ENCODE measurements at regions not wholly inside any gene's neighbourhood (a gene's known extent, or its start where the extent isn't known, plus 50 kb on each side); places are given as distances from the start of the nearest gene placed in this dataset.

GRCh38 chr6:135658481-135658880 is 160.9 kb upstream of the AHI1 start:
- TF ChIP-seq CEBPB (IDR thresholded peaks at IDR 0.05; ENCODE audit: low read depth) (no peak), ZNF274 (IDR thresholded peaks at IDR 0.05; ENCODE audit: low read depth, low read length) (no peak), YY1 (IDR thresholded peaks at IDR 0.05; ENCODE audit: extremely low read depth, insufficient replicate concordance, low read depth, low read length) (no peak), JUND (IDR thresholded peaks at IDR 0.05) (no peak), ELF1 (IDR thresholded peaks at IDR 0.05; ENCODE audit: borderline replicate concordance, low read depth) (no peak), SRF (IDR thresholded peaks at IDR 0.05; ENCODE audit: low read depth) (no peak), EZH2phosphoT487 (IDR thresholded peaks at IDR 0.05; ENCODE audit: borderline replicate concordance) (no peak), FOSL1 (IDR thresholded peaks at IDR 0.05; ENCODE audit: low read depth) (no peak), POLR2AphosphoS5 (IDR thresholded peaks at IDR 0.05; ENCODE audit: low read depth, low read length) (no peak), RAD21 (IDR thresholded peaks at IDR 0.05; ENCODE audit: low read depth) (no peak), TCF7L2 (IDR thresholded peaks at IDR 0.05; ENCODE audit: borderline replicate concordance, extremely low read depth, insufficient read depth, insufficient read length) (no peak)
- no peaks in the 10 kb centered on the region for H3K36me3 ChIP-seq (ENCODE audit: control insufficient read depth in 1 of 2, insufficient read depth in 2 of 2, low read length in 2 of 2)

GRCh38 chr6:135658916-135659315 is 161.4 kb upstream of the AHI1 start:
- H3K27me3 ChIP-seq (ENCODE audit: insufficient read depth, low read length), result no peaks in the 10 kb centered on the region
- DNase-seq (ENCODE audit: low read depth, low spot score) (no peak), ATAC-seq (no peak)
- no peak overlapping the region for H3K9ac ChIP-seq (ENCODE audit: low read length)
- no peaks in the 10 kb centered on the region for H3K4me1 ChIP-seq (ENCODE audit: control insufficient read depth in 1 of 2, insufficient read depth in 2 of 2, low read length in 2 of 2)
- no peaks in the 10 kb centered on the region for H3K36me3 ChIP-seq (ENCODE audit: control insufficient read depth in 1 of 2, insufficient read depth in 2 of 2, low read length in 2 of 2)
- no peak overlapping the region for H3K4me2 ChIP-seq (ENCODE audit: low read length)
- H3K9me3 ChIP-seq (ENCODE audit: control insufficient read depth in 1 of 2, insufficient read depth in 1 of 2, low read depth in 1 of 2, low read length in 2 of 2), result no peaks in the 10 kb centered on the region
- H3K4me3 ChIP-seq (replicated peaks in 1 of 2; ENCODE audit: low read depth in 1 of 2, low read length in 2 of 2), result no peak overlapping the region
- H2AFZ ChIP-seq (ENCODE audit: low read depth, low read length, poor library complexity, severe bottlenecking), result no peak overlapping the region
- POLR2A ChIA-PET, result interaction anchor here (1.5 kb wide), 1 partner anchor 17 kb away, joined by 3 read pairs; no protein-coding TSS in a partner anchor
- intact Hi-C loops (cut with micrococcal nuclease), result no loop called here
- H3K9me2 ChIP-seq (ENCODE audit: insufficient read depth), result no peaks in the 10 kb centered on the region
- H4K20me1 ChIP-seq (ENCODE audit: insufficient read depth), result no peaks in the 10 kb centered on the region
- RAD21 ChIA-PET (ENCODE audit: low non-redundant PET in 1 of 2, low total read pairs in 2 of 2, uncharacterized antibody in 2 of 2, unreplicated experiment in 2 of 2), result no interaction called here
- TF ChIP-seq CBX3 (IDR thresholded peaks at IDR 0.05; ENCODE audit: low read depth) (no peak), ELF1 (IDR thresholded peaks at IDR 0.05; ENCODE audit: borderline replicate concordance, low read depth) (no peak), EZH2phosphoT487 (IDR thresholded peaks at IDR 0.05; ENCODE audit: borderline replicate concordance) (no peak), MAX (IDR thresholded peaks at IDR 0.05) (no peak), EZH2 (IDR thresholded peaks at IDR 0.05) (no peak), ZNF274 (IDR thresholded peaks at IDR 0.05; ENCODE audit: low read depth, low read length) (no peak), SIN3A (IDR thresholded peaks at IDR 0.05; ENCODE audit: low read depth) (no peak), FOSL1 (IDR thresholded peaks at IDR 0.05; ENCODE audit: low read depth) (no peak), ZFX (IDR thresholded peaks at IDR 0.05) (no peak), ATF3 (IDR thresholded peaks at IDR 0.05) (no peak)
- CTCF ChIA-PET, result no interaction called here
- H3K27ac ChIP-seq (ENCODE audit: low read depth, low read length), result no peak overlapping the region
- BruUV-seq (replicated peaks), result no TSS peak
- no peaks in the 10 kb centered on the region for H3K79me2 ChIP-seq (ENCODE audit: insufficient read depth, low read length)

More at GRCh38 chr6:135658481-135658880, 160.9 kb upstream of the AHI1 start:
- no peaks in the 10 kb centered on the region for H3K27me3 ChIP-seq (ENCODE audit: insufficient read depth, low read length)
- no TSS peak for BruUV-seq (replicated peaks)
- POLR2A ChIA-PET, result interaction anchor here (1.5 kb wide), 1 partner anchor 17 kb away, joined by 3 read pairs; no protein-coding TSS in a partner anchor
- H3K79me2 ChIP-seq (ENCODE audit: insufficient read depth, low read length), result no peaks in the 10 kb centered on the region
- no peak overlapping the region for H3K4me2 ChIP-seq (ENCODE audit: low read length)
- CTCF ChIA-PET, result no interaction called here
- H3K27ac ChIP-seq (ENCODE audit: low read depth, low read length), result no peak overlapping the region
- H3K9ac ChIP-seq (ENCODE audit: low read length), result no peak overlapping the region
- no peaks in the 10 kb centered on the region for H4K20me1 ChIP-seq (ENCODE audit: insufficient read depth)
- no peak overlapping the region for H3K4me3 ChIP-seq (replicated peaks in 1 of 2; ENCODE audit: low read depth in 1 of 2, low read length in 2 of 2)
- no peak overlapping the region for H2AFZ ChIP-seq (ENCODE audit: low read depth, low read length, poor library complexity, severe bottlenecking)
- no peaks in the 10 kb centered on the region for H3K4me1 ChIP-seq (ENCODE audit: control insufficient read depth in 1 of 2, insufficient read depth in 2 of 2, low read length in 2 of 2)
- RAD21 ChIA-PET (ENCODE audit: low non-redundant PET in 1 of 2, low total read pairs in 2 of 2, uncharacterized antibody in 2 of 2, unreplicated experiment in 2 of 2), result no interaction called here
- no peaks in the 10 kb centered on the region for H3K9me2 ChIP-seq (ENCODE audit: insufficient read depth)
- H3K9me3 ChIP-seq (ENCODE audit: control insufficient read depth in 1 of 2, insufficient read depth in 1 of 2, low read depth in 1 of 2, low read length in 2 of 2), result no peaks in the 10 kb centered on the region
- intact Hi-C loops (cut with micrococcal nuclease), result no loop called here
- DNase-seq (ENCODE audit: low read depth, low spot score) (no peak), ATAC-seq (no peak)
